H1 (cell line): ENCODE measurements at regions not wholly inside any gene's neighbourhood (a gene's known extent, or its start where the extent isn't known, plus 50 kb on each side); places are given as distances from the start of the nearest gene placed in this dataset.

ENCODE experiments used
- CTCF ChIA-PET: fragments of 300-600 bp; sonication (Branson Sonifier 250); formaldehyde crosslinking; loops from one replicate; lab custom pipeline; 2021; ENCODE audit not compliant: partially characterized antibody; lab: Charles Lee
- POLR2A ChIA-PET: fragments of 300-600 bp; sonication (Branson Sonifier 250); formaldehyde crosslinking; loops from one replicate; lab custom pipeline; 2021; ENCODE audit warnings: inconsistent platforms; ENCODE audit not compliant: partially characterized antibody; lab: Charles Lee
- DNase-seq, 2 experiments: peaks; one replicate each; pipeline versions ENCODE4 v3.0.0 to v3.0.0-alpha.2; 2010 to 2022; ENCODE audit warnings: low spot score in 2 of 2, low read depth in 1 of 2, mixed read lengths in 1 of 2
- FAIRE-seq: peaks from 2 replicates; lab custom pipeline; 2011; peaks lifted over from hg19 to GRCh38; lab: Jason Lieb, UNC
- H2AFZ ChIP-seq: 2 replicates; pipeline ENCODE4 v1.8.1; 2012; ENCODE audit warnings: low read length, inconsistent platforms
- H2AK5ac ChIP-seq: 2 replicates; pipeline ENCODE4 v1.6.1; 2013; ENCODE audit warnings: low read depth, low read length
- H2BK120ac ChIP-seq: replicated peaks from 2 replicates; pipeline ENCODE3; 2013; ENCODE audit warnings: low read depth, low read length, inconsistent platforms
- H2BK12ac ChIP-seq: 2 replicates; pipeline ENCODE4 v1.6.1; 2013; ENCODE audit warnings: low read depth, low read length
- H2BK15ac ChIP-seq: 2 replicates; pipeline ENCODE4 v1.6.1; 2013; ENCODE audit warnings: low read length
- H2BK20ac ChIP-seq: 2 replicates; pipeline ENCODE4 v1.6.1; 2013; ENCODE audit warnings: low read length
- H2BK5ac ChIP-seq: 2 replicates; pipeline ENCODE4 v1.6.1; 2013; ENCODE audit warnings: low read depth, low read length
- H3K14ac ChIP-seq: 2 replicates; pipeline ENCODE4 v1.6.1; 2013; ENCODE audit warnings: inconsistent platforms; ENCODE audit not compliant: insufficient read length
- H3K18ac ChIP-seq: 2 replicates; pipeline ENCODE4 v1.6.1; 2013; ENCODE audit warnings: low read length; ENCODE audit errors: extremely low read depth
- H3K23ac ChIP-seq: 2 replicates; pipeline ENCODE4 v1.6.1; 2013; ENCODE audit warnings: inconsistent platforms; ENCODE audit not compliant: insufficient read length
- H3K23me2 ChIP-seq: 2 replicates; pipeline ENCODE4 v1.6.1; 2013; ENCODE audit warnings: low read depth, low read length
- H3K27ac ChIP-seq: 2 replicates; pipeline ENCODE4 v1.6.1; 2011; ENCODE audit warnings: low read depth, low read length, inconsistent platforms
- H3K27me3 ChIP-seq, 4 experiments: replicated peaks in 1 of 4; 1 replicate in 1 of 4; 2 replicates in 3 of 4; pipeline versions ENCODE4 v1.6.1 to v1.8.1; 2011 to 2013; ENCODE audit warnings: low read length in 3 of 4, mild to moderate bottlenecking in 3 of 4, inconsistent platforms in 2 of 4, mixed read lengths in 2 of 4, moderate library complexity in 1 of 4; ENCODE audit not compliant: control insufficient read depth in 3 of 4, insufficient read depth in 3 of 4; ENCODE audit errors: extremely low read depth in 1 of 4
- H3K36me3 ChIP-seq, 4 experiments: 2 replicates each; pipeline versions ENCODE4 v1.6.1 to v1.8.1; 2011 to 2013; ENCODE audit warnings: mild to moderate bottlenecking in 4 of 4, low read length in 3 of 4, moderate library complexity in 2 of 4, control low read depth in 1 of 4, inconsistent platforms in 1 of 4; ENCODE audit not compliant: insufficient read depth in 4 of 4, control insufficient read depth in 2 of 4
- H3K4ac ChIP-seq: replicated peaks from 2 replicates; pipeline ENCODE3; 2013; ENCODE audit warnings: low read length, low read depth, mixed read lengths, inconsistent platforms; ENCODE audit not compliant: insufficient read length
- H3K4me1 ChIP-seq, 4 experiments: replicated peaks in 1 of 4; 1 replicate in 1 of 4; 2 replicates in 3 of 4; pipeline versions ENCODE4 v1.6.1 to v1.8.1; 2011 to 2013; ENCODE audit warnings: low read length in 3 of 4, inconsistent platforms in 2 of 4, mixed read lengths in 1 of 4; ENCODE audit not compliant: insufficient read depth in 4 of 4, control insufficient read depth in 3 of 4
- H3K4me2 ChIP-seq, 2 experiments: 2 replicates each; pipeline versions ENCODE4 v1.6.1 to v1.8.1; 2011 to 2013; ENCODE audit warnings: low read depth in 2 of 2, low read length in 2 of 2, control low read depth in 1 of 2, inconsistent platforms in 1 of 2, mild to moderate bottlenecking in 1 of 2; ENCODE audit not compliant: insufficient read depth in 1 of 2
- H3K4me3 ChIP-seq, 4 experiments: fragments of 200-600, 300-600 bp in 1 of 4; sonication (generic), shearing (Covaris generic), sonication (Bioruptor Twin) in 1 of 4; 2 replicates each; pipeline versions ENCODE4 v1.5.1 to v1.8.1; 2011 to 2016; ENCODE audit warnings: low read length in 4 of 4, low read depth in 3 of 4, control low read depth in 2 of 4, inconsistent platforms in 2 of 4, mild to moderate bottlenecking in 2 of 4, mixed read lengths in 1 of 4, moderate library complexity in 1 of 4; ENCODE audit not compliant: insufficient read depth in 2 of 4; ENCODE audit errors: extremely low read depth in 1 of 4
- H3K56ac ChIP-seq: replicated peaks from 2 replicates; pipeline ENCODE3; 2013; ENCODE audit warnings: low read depth, mild to moderate bottlenecking, mixed read lengths, low read length, inconsistent platforms; ENCODE audit not compliant: insufficient read length
- H3K79me1 ChIP-seq: 2 replicates; pipeline ENCODE4 v1.6.1; 2013; ENCODE audit warnings: low read depth, low read length, control low read depth
- H3K79me2 ChIP-seq, 2 experiments: 2 replicates each; pipeline versions ENCODE4 v1.6.1 to v1.8.1; 2012 to 2013; ENCODE audit warnings: low read length in 2 of 2, mild to moderate bottlenecking in 2 of 2, inconsistent platforms in 1 of 2; ENCODE audit not compliant: insufficient read depth in 2 of 2, control insufficient read depth in 1 of 2
- H3K9ac ChIP-seq, 4 experiments: replicated peaks in 1 of 4; 1 replicate in 1 of 4; 2 replicates in 3 of 4; pipeline versions ENCODE4 v1.6.1 to v1.8.1; 2011 to 2013; ENCODE audit warnings: low read depth in 3 of 4, low read length in 3 of 4, control low read depth in 2 of 4, mild to moderate bottlenecking in 2 of 4, moderate library complexity in 2 of 4, inconsistent platforms in 1 of 4; ENCODE audit errors: extremely low read depth in 1 of 4
- H3K9me3 ChIP-seq, 2 experiments: 2 replicates each; pipeline versions ENCODE4 v1.6.1 to v1.8.1; 2012 to 2013; ENCODE audit warnings: mild to moderate bottlenecking in 2 of 2, moderate library complexity in 2 of 2, control low read depth in 1 of 2, inconsistent platforms in 1 of 2, low read depth in 1 of 2, low read length in 1 of 2, mixed read lengths in 1 of 2; ENCODE audit not compliant: insufficient read depth in 2 of 2
- H4K20me1 ChIP-seq, 2 experiments: replicated peaks in 1 of 2; 2 replicates each; pipeline versions ENCODE3 to v1.8.1; 2011 to 2013; ENCODE audit warnings: inconsistent platforms in 2 of 2, low read length in 2 of 2, mild to moderate bottlenecking in 1 of 2; ENCODE audit not compliant: insufficient read depth in 2 of 2, control insufficient read depth in 1 of 2
- H4K5ac ChIP-seq: 2 replicates; pipeline ENCODE4 v1.6.1; 2013; ENCODE audit warnings: low read length, low read depth, mixed read lengths, inconsistent platforms; ENCODE audit not compliant: insufficient read length
- H4K8ac ChIP-seq: 2 replicates; pipeline ENCODE4 v1.8.0; 2013; ENCODE audit warnings: mild to moderate bottlenecking, moderate library complexity, low read length, inconsistent platforms; ENCODE audit not compliant: insufficient read depth; ENCODE audit errors: extremely low read depth
- H4K91ac ChIP-seq: replicated peaks from 2 replicates; pipeline ENCODE3; 2013; ENCODE audit warnings: low read length, mixed read lengths, inconsistent platforms; ENCODE audit not compliant: insufficient read length
- ASH2L ChIP-seq: fragments of 200-600, 300-600 bp; sonication (generic); IDR thresholded peaks from one replicate; pipeline ENCODE4 v1.7.1; 2017; ENCODE audit warnings: low read length
- ATF2 ChIP-seq: IDR thresholded peaks from 2 replicates; pipeline ENCODE4 v1.6.1; 2012; ENCODE audit warnings: low read length, inconsistent platforms
- JUND ChIP-seq: IDR thresholded peaks from 2 replicates; pipeline ENCODE4 v1.6.1; 2011; ENCODE audit warnings: mild to moderate bottlenecking, improper control_type of control experiment, low read length
- KDM1A ChIP-seq: fragments of 200-600, 300-600 bp; sonication (generic); IDR thresholded peaks from 2 replicates; pipeline ENCODE4 v1.7.1; 2016; ENCODE audit warnings: mild to moderate bottlenecking, low read length, borderline replicate concordance
- MAX ChIP-seq: IDR thresholded peaks from 2 replicates; pipeline ENCODE4 v1.6.1; 2012; ENCODE audit warnings: inconsistent platforms
- SUZ12 ChIP-seq: fragments of 200-600 bp; sonication (generic); IDR thresholded peaks from 2 replicates; pipeline ENCODE4 v1.6.1; 2012; ENCODE audit warnings: mild to moderate bottlenecking, inconsistent platforms, low read length, moderate library complexity, mixed read lengths
- TAF1 ChIP-seq: IDR thresholded peaks from 2 replicates; pipeline ENCODE4 v1.6.1; 2011; ENCODE audit warnings: mild to moderate bottlenecking, low read depth, low read length
- TBP ChIP-seq: IDR thresholded peaks from 2 replicates; pipeline ENCODE4 v1.6.1; 2011; ENCODE audit warnings: low read depth, low read length, improper control_type of control experiment
- WGBS, 2 experiments: shearing (Covaris generic) in 1 of 2; methylation state at CpG; one replicate each; pipeline versions ENCODE4 v1.1.6 to v1.1.7; 2013 to 2015; ENCODE audit warnings: low lambda C conversion rate in 2 of 2, mixed read lengths in 2 of 2, inconsistent platforms in 1 of 2, low coverage in 1 of 2, missing lambda C conversion rate in 1 of 2; ENCODE audit not compliant: insufficient replicate concordance in 2 of 2, insufficient coverage in 1 of 2, insufficient read length in 1 of 2; ENCODE audit errors: extremely low coverage in 1 of 2, missing lambda C conversion rate in 1 of 2; 5-methylcytosine and 5-hydroxymethylcytosine counted together
- TF ChIP-seq, protein P1 (sequence below): IDR thresholded peaks from 2 replicates; pipeline ENCODE4 v1.6.1; 2011; ENCODE audit warnings: low read length, improper control_type of control experiment

DNA sequence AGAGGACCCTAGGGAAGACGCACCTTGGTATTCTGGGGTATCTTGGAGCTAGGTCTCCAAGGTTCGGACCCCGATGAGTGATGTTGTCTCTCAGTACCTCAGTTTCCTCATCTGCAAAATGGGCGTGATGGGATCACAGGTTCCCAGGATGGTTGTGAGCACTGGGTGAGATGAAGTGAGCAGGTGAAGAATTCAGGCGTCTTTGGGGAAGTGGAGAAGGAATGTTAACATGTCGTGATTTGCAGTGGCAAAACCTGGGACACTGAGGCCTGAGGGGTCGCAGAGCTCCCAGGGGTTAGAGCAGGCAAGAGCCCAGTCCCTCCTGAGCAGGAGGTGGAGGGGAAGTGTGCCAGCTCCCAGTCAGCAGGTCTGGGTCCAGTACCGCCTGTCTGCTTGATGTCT, 215.1 kb upstream of the GSE1 start:
- Histone ChIP-seq H3K4me2 (no peak overlapping the region), H3K27ac (no peak overlapping the region), H3K18ac (no peak overlapping the region), H2BK12ac (no peak overlapping the region), H4K20me1 (peaks cover 2 to 17% of the 10 kb centered on the region in 2 experiments), H3K14ac (no peak overlapping the region), H3K9ac (no peak overlapping the region), H3K9me3 (peaks cover 0 to 3% of the 10 kb centered on the region in 2 experiments; a peak in 2 of 4 replicates), H2AFZ (no peak overlapping the region), H3K23ac (no peak overlapping the region), H2AK5ac (no peak overlapping the region; the same call in 1 of the 2 replicates), H3K4me3 (no peak overlapping the region), H3K4ac (no peak overlapping the region), H3K56ac (no peak overlapping the region), H3K23me2 (peaks cover 8% of the 10 kb centered on the region; the same call in 1 of the 2 replicates), H3K4me1 (peaks cover under 1 to 46% (median 29%) of the 10 kb centered on the region in 4 experiments), H3K79me2 (no peaks in the 10 kb centered on the region), H2BK120ac (no peak overlapping the region), H3K79me1 (peaks cover 6% of the 10 kb centered on the region), H4K5ac (no peak overlapping the region), H3K36me3 (no peaks in the 10 kb centered on the region)
- FAIRE-seq, result no peak
- CTCF ChIA-PET, result interaction anchor here (0.8 to 10.8 kb wide), 13 partner anchors 12 to 217 kb away, joined by 3 to 182 read pairs (median 5); no protein-coding TSS in a partner anchor
- WGBS, 2 experiments, result 89% methylated on average over 7 of the region's 8 CpGs; no CpG with 5 or more reads in 1 of the 2 experiments
- TF ChIP-seq, protein P1, sequence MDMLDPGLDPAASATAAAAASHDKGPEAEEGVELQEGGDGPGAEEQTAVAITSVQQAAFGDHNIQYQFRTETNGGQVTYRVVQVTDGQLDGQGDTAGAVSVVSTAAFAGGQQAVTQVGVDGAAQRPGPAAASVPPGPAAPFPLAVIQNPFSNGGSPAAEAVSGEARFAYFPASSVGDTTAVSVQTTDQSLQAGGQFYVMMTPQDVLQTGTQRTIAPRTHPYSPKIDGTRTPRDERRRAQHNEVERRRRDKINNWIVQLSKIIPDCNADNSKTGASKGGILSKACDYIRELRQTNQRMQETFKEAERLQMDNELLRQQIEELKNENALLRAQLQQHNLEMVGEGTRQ, result no peak
- no peak for TF ChIP-seq TAF1
- no peak for TF ChIP-seq TBP
- no peak for TF ChIP-seq SUZ12
- TF ChIP-seq ASH2L, result no peak
- TF ChIP-seq ATF2, result no peak
- peak; percentile 54; the same call in 1 of the 2 replicates for TF ChIP-seq KDM1A
- TF ChIP-seq JUND, result no peak
- TF ChIP-seq MAX, result no peak
- TF ChIP-seq, all 59 proteins: peak for 1
- no peaks in the 10 kb centered on the region for H3K27me3 ChIP-seq
- POLR2A ChIA-PET, result no interaction called here
- DNase-seq, result peak in 1 of 2 experiments; percentile 42
- no peak overlapping the region for H2BK15ac ChIP-seq
- no peak overlapping the region for H2BK20ac ChIP-seq
- no peak overlapping the region for H2BK5ac ChIP-seq
- no peak overlapping the region for H4K8ac ChIP-seq
- H4K91ac ChIP-seq, result no peak overlapping the region
